PC-3 (cell line): ENCODE measurements at regions not wholly inside any gene's neighbourhood (a gene's known extent, or its start where the extent isn't known, plus 50 kb on each side); places are given as distances from the start of the nearest gene placed in this dataset.

Experiments
- ATAC-seq: fragments of 200-7000 bp; cut with Tn5 transposase; 2 replicates; pipeline ENCODE4 v1.9.1; 2020; ENCODE audit warnings: mild to moderate bottlenecking, moderate library complexity
- BruUV-seq: library from RNA; stranded (reverse); fragments of 400-500 nt; replicated peaks from 2 replicates; lab custom pipeline; 2021; lab: Mats Ljungman, UMichigan
- CTCF ChIA-PET: fragments of 300-600 bp; sonication (Branson Sonifier 250); formaldehyde crosslinking; loops from one replicate; lab custom pipeline; 2022; ENCODE audit warnings: antibody characterized with exemption; lab: Charles Lee
- POLR2A ChIA-PET: fragments of 300-600 bp; sonication (Branson Sonifier 250); formaldehyde crosslinking; loops from one replicate; lab custom pipeline; 2022; ENCODE audit warnings: antibody characterized with exemption; ENCODE audit not compliant: unreplicated experiment; lab: Charles Lee
- DNase-seq: peaks from one replicate; pipeline ENCODE4 v3.0.0-alpha.2; 2015
- H2AFZ ChIP-seq: fragments of 300-600 bp; sonication (generic); 2 replicates; pipeline ENCODE4 v1.6.0; 2016; ENCODE audit warnings: antibody characterized with exemption, low read length
- H3F3A ChIP-seq: fragments of 300-600 bp; sonication (generic); one replicate; pipeline ENCODE4 v1.6.0; 2017; ENCODE audit warnings: antibody characterized with exemption, low read length, control low read depth, mild to moderate bottlenecking; ENCODE audit not compliant: unreplicated experiment
- H3K27ac ChIP-seq: fragments of 300-600 bp; sonication (generic); 2 replicates; pipeline ENCODE4 v1.5.1; 2016; ENCODE audit warnings: mild to moderate bottlenecking, low read length
- H3K27me3 ChIP-seq: fragments of 300-600 bp; sonication (generic); 2 replicates; pipeline ENCODE4 v1.6.1; 2016; ENCODE audit warnings: low read length, mixed read lengths
- H3K36me3 ChIP-seq: fragments of 300-600 bp; sonication (generic); 2 replicates; pipeline ENCODE4 v1.6.1; 2016; ENCODE audit warnings: low read depth, mixed run types, low read length, mixed read lengths
- H3K4me1 ChIP-seq: fragments of 300-600 bp; sonication (generic); 2 replicates; pipeline ENCODE4 v1.5.1; 2016; ENCODE audit warnings: low read length; ENCODE audit not compliant: insufficient read depth
- H3K4me2 ChIP-seq: fragments of 300-600 bp; sonication (generic); 2 replicates; pipeline ENCODE4 v1.6.0; 2016; ENCODE audit warnings: low read length
- H3K4me3 ChIP-seq: fragments of 300-600 bp; sonication (generic); 2 replicates; pipeline ENCODE4 v1.5.1; 2016; ENCODE audit warnings: mild to moderate bottlenecking, low read length, mixed read lengths
- H3K79me2 ChIP-seq: fragments of 300-600 bp; sonication (generic); 2 replicates; pipeline ENCODE4 v1.6.1; 2017; ENCODE audit warnings: low read length, mixed read lengths
- H3K9ac ChIP-seq: fragments of 300-600 bp; sonication (generic); 2 replicates; pipeline ENCODE4 v1.6.0; 2016; ENCODE audit warnings: mild to moderate bottlenecking, low read length
- H3K9me2 ChIP-seq: fragments of 300-600 bp; sonication (generic); replicated peaks from 2 replicates; pipeline ENCODE4 v1.6.1; 2016; ENCODE audit warnings: mixed run types, low read length, mixed read lengths
- H3K9me3 ChIP-seq: fragments of 300-600 bp; sonication (generic); 2 replicates; pipeline ENCODE4 v1.6.1; 2016; ENCODE audit warnings: low read length, mixed read lengths
- H4K20me1 ChIP-seq: fragments of 300-600 bp; sonication (generic); 2 replicates; pipeline ENCODE4 v1.6.1; 2016; ENCODE audit warnings: low read length, mixed read lengths
- CTCF ChIP-seq: fragments of 300-600 bp; sonication (generic); conservative IDR thresholded peaks from 2 replicates; pipeline ENCODE4 v1.5.1; 2017; ENCODE audit warnings: antibody characterized with exemption, low read depth, mild to moderate bottlenecking, low read length
- EZH2 ChIP-seq: fragments of 300-600 bp; sonication (generic); IDR thresholded peaks from one replicate; pipeline ENCODE4 v1.6.1; 2017; ENCODE audit warnings: antibody characterized with exemption, mild to moderate bottlenecking, low read length; ENCODE audit not compliant: unreplicated experiment
- EZH2phosphoT487 ChIP-seq: fragments of 300-600 bp; sonication (generic); IDR thresholded peaks from 2 replicates; pipeline ENCODE4 v1.6.1; 2018; ENCODE audit warnings: mild to moderate bottlenecking, antibody characterized with exemption, low read length, borderline replicate concordance
- intact Hi-C: fragments of 100-400 bp; cut with micrococcal nuclease; formaldehyde crosslinking; loops from 2 replicates; pipeline ENCODE4 v1.9.0; 2023

GRCh38 chr11:69962152-69962551, 116.0 kb upstream of the ANO1 start:
- Histone ChIP-seq H4K20me1 (no peaks in the 10 kb centered on the region), H3K9ac (no peak overlapping the region), H3F3A (no peaks in the 10 kb centered on the region), H3K4me2 (peak overlapping the region; percentile 7; the same call in 1 of the 2 replicates), H3K36me3 (no peaks in the 10 kb centered on the region), H3K27ac (no peak overlapping the region), H3K9me2 (no peaks in the 10 kb centered on the region), H2AFZ (peak overlapping the region; percentile 34), H3K4me3 (no peak overlapping the region), H3K9me3 (no peaks in the 10 kb centered on the region), H3K27me3 (no peaks in the 10 kb centered on the region), H3K79me2 (no peaks in the 10 kb centered on the region), H3K4me1 (peaks cover 35% of the 10 kb centered on the region)
- CTCF ChIA-PET: interaction anchor here (0.6 kb wide), 1 partner anchor 92 kb away, joined by 3 read pairs; no protein-coding TSS in a partner anchor
- peak; percentile 94 for DNase-seq
- ATAC-seq: peak; percentile 89
- no peak for TF ChIP-seq EZH2phosphoT487
- TF ChIP-seq CTCF: no peak
- no peak for TF ChIP-seq EZH2
- no TSS peak for BruUV-seq
- POLR2A ChIA-PET: no interaction called here
- intact Hi-C loops: no loop called here

- BruUV-seq: no TSS peak
- POLR2A ChIA-PET: no interaction called here
- no peaks in the 10 kb centered on the region for H3F3A ChIP-seq
These were observed 114.4 kb upstream of the ANO1 start for GRCh38 chr11:69963533-69964246.

GRCh38 chr11:69964247-69964643, 113.9 kb upstream of the ANO1 start:
- no peaks in the 10 kb centered on the region for H3K79me2 ChIP-seq
- BruUV-seq: no TSS peak
- H3K27ac ChIP-seq: no peak overlapping the region
- DNase-seq: no peak
- H3K27me3 ChIP-seq: no peaks in the 10 kb centered on the region
- H3K9ac ChIP-seq: no peak overlapping the region
- H4K20me1 ChIP-seq: no peaks in the 10 kb centered on the region
- TF ChIP-seq EZH2 (no peak), CTCF (no peak)
- intact Hi-C loops: no loop called here
- ChIA-PET POLR2A (no interaction called here), CTCF (no interaction called here)
- peaks cover 32% of the 10 kb centered on the region for H3K4me1 ChIP-seq
- H3K36me3 ChIP-seq: no peaks in the 10 kb centered on the region
- H3K4me3 ChIP-seq: no peak overlapping the region
- no peak for ATAC-seq
- H3F3A ChIP-seq: no peaks in the 10 kb centered on the region
- no peaks in the 10 kb centered on the region for H3K9me3 ChIP-seq
- H3K9me2 ChIP-seq: no peaks in the 10 kb centered on the region
- no peak overlapping the region for H3K4me2 ChIP-seq
- H2AFZ ChIP-seq: no peak overlapping the region

More at GRCh38 chr11:69963533-69964246, 114.4 kb upstream of the ANO1 start:
- no peak overlapping the region for H3K4me3 ChIP-seq
- H3K4me2 ChIP-seq: no peak overlapping the region
- H3K9ac ChIP-seq: no peak overlapping the region
- TF ChIP-seq EZH2: no peak
- peaks cover 34% of the 10 kb centered on the region for H3K4me1 ChIP-seq
- CTCF ChIA-PET: no interaction called here
- H3K9me2 ChIP-seq: no peaks in the 10 kb centered on the region
- H3K9me3 ChIP-seq: no peaks in the 10 kb centered on the region
- H3K79me2 ChIP-seq: no peaks in the 10 kb centered on the region
- H3K27ac ChIP-seq: no peak overlapping the region
- ATAC-seq: peak; percentile 12; the same call in 1 of the 2 replicates
- no peaks in the 10 kb centered on the region for H3K36me3 ChIP-seq
- no peak overlapping the region for H2AFZ ChIP-seq
- no peaks in the 10 kb centered on the region for H3K27me3 ChIP-seq
- intact Hi-C loops: no loop called here
- DNase-seq: peak; percentile 18
- no peaks in the 10 kb centered on the region for H4K20me1 ChIP-seq
